HG03103 (cell line): ENCODE measurements at regions not wholly inside any gene's neighbourhood (a gene's known extent, or its start where the extent isn't known, plus 50 kb on each side); places are given as distances from the start of the nearest gene placed in this dataset.

Experiments used
- ATAC-seq: cut with Tn5 transposase; IDR thresholded peaks from one replicate; pipeline ENCODE4 v1.9.1; 2021; ENCODE audit warnings: low read depth; ENCODE audit not compliant: unreplicated experiment

GRCh38 chr4:14458463-14458862 lies 543.8 kb upstream of the CPEB2 start:
- no peak for ATAC-seq

- ATAC-seq = no peak
Measured at GRCh38 chr4:14465057-14465456, 537.2 kb upstream of the CPEB2 start.

- ATAC-seq = no peak
Measured at GRCh38 chr4:14465507-14465906, 536.8 kb upstream of the CPEB2 start.

GRCh38 chr4:14478504-14478903 lies 523.8 kb upstream of the CPEB2 start:
- ATAC-seq = no peak

- no peak for ATAC-seq
Measured at GRCh38 chr4:14496408-14496807, 505.9 kb upstream of the CPEB2 start.

- ATAC-seq = no peak
Measured at GRCh38 chr4:14496969-14497368, 505.3 kb upstream of the CPEB2 start.

GRCh38 chr4:14504162-14504561 lies 498.1 kb upstream of the CPEB2 start:
- ATAC-seq = no peak

- ATAC-seq = no peak
Measured at GRCh38 chr4:14513471-14513870, 488.8 kb upstream of the CPEB2 start.

GRCh38 chr4:14515556-14515955 lies 486.7 kb upstream of the CPEB2 start:
- no peak for ATAC-seq

- ATAC-seq = no peak
Measured at GRCh38 chr4:14518136-14518535, 484.1 kb upstream of the CPEB2 start.

GRCh38 chr4:14520171-14520570 lies 482.1 kb upstream of the CPEB2 start:
- ATAC-seq = no peak

GRCh38 chr4:14524276-14524675 lies 478.0 kb upstream of the CPEB2 start:
- no peak for ATAC-seq

GRCh38 chr4:14528918-14529317 lies 473.4 kb upstream of the CPEB2 start:
- no peak for ATAC-seq

GRCh38 chr4:14529653-14530052 lies 472.6 kb upstream of the CPEB2 start:
- no peak for ATAC-seq

- ATAC-seq = no peak
Measured at GRCh38 chr4:14532436-14532835, 469.8 kb upstream of the CPEB2 start.

GRCh38 chr4:14539246-14539645 lies 463.0 kb upstream of the CPEB2 start:
- ATAC-seq = no peak

GRCh38 chr4:14545163-14545562 lies 457.1 kb upstream of the CPEB2 start:
- ATAC-seq = no peak

- no peak for ATAC-seq
Measured at GRCh38 chr4:14545807-14546206, 456.5 kb upstream of the CPEB2 start.

GRCh38 chr4:14552119-14552518 lies 450.2 kb upstream of the CPEB2 start:
- no peak for ATAC-seq

- ATAC-seq = no peak
Measured at GRCh38 chr4:14559646-14560045, 442.6 kb upstream of the CPEB2 start.

- no peak for ATAC-seq
Measured at GRCh38 chr4:14560577-14560976, 441.7 kb upstream of the CPEB2 start.

GRCh38 chr4:14562901-14563300 lies 439.4 kb upstream of the CPEB2 start:
- no peak for ATAC-seq

- no peak for ATAC-seq
Measured at GRCh38 chr4:14564281-14564680, 438.0 kb upstream of the CPEB2 start.
